GM12873 (cell line): ENCODE measurements at regions not wholly inside any gene's neighbourhood (a gene's known extent, or its start where the extent isn't known, plus 50 kb on each side); places are given as distances from the start of the nearest gene placed in this dataset.

Experiments used
- TF ChIP-seq, protein P1 (sequence below): IDR thresholded peaks from 2 replicates; pipeline ENCODE4 v1.5.1; 2012; ENCODE audit warnings: low read depth, mild to moderate bottlenecking, moderate library complexity, low read length, control low read depth; ENCODE audit not compliant: insufficient read depth; ENCODE audit errors: missing control alignments

DNA sequence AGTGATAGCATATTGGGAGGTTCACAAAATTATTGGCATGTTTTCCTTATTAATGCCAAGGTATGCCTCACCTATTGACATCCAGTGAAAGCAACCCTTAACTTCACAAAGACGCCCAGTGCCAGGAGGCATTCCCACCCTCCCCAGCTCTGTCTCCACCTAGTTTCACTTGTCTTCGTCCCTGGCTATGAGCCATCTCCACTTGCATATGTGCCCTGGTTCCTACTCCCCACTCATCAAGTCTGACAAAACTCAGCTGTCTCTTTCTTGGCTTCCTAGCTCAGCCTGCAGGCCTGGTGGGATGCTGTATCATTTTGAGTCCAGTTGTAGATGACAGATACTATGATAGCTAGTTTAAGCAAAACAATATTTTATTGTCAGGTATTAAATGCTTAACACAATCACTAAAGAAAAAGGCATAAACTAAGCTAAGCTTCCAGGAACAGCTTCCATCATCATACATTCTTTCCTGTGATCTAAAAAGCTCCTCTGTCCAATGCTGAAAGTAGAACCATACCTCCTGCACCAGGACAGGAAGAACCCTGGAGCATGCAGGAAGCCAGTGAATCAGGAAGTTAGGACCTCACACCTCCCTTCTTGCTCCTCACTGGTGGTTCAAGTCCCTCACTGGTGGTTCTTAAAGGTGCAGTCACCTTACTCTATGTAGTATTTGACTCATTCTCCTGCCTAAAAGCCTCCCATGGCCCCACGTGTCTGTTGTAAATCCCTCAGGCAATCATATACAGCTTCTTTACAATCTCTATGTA is 410.3 kb upstream of the RASGEF1B start:
- TF ChIP-seq, protein P1, sequence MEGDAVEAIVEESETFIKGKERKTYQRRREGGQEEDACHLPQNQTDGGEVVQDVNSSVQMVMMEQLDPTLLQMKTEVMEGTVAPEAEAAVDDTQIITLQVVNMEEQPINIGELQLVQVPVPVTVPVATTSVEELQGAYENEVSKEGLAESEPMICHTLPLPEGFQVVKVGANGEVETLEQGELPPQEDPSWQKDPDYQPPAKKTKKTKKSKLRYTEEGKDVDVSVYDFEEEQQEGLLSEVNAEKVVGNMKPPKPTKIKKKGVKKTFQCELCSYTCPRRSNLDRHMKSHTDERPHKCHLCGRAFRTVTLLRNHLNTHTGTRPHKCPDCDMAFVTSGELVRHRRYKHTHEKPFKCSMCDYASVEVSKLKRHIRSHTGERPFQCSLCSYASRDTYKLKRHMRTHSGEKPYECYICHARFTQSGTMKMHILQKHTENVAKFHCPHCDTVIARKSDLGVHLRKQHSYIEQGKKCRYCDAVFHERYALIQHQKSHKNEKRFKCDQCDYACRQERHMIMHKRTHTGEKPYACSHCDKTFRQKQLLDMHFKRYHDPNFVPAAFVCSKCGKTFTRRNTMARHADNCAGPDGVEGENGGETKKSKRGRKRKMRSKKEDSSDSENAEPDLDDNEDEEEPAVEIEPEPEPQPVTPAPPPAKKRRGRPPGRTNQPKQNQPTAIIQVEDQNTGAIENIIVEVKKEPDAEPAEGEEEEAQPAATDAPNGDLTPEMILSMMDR, result no peak

DNA sequence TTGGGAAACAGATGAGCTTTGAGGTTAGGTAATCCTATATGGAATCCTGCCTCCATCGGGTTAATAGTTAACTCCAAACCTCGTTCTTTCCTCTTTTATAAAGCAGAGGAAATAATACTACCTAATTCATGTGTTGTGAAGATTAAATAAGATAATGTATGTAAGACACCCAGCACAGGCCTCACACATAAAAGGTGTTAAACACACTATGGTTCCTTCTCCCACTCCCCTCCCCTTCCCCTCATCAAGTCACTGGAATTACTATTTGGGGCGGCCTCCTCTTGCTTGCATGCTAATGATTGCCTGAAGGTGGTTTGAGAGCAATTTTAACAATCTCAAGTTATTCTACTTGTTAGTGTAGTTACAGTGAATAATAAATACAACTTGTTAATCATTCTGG is 404.4 kb upstream of the RASGEF1B start:
- TF ChIP-seq, protein P1, result no peak

DNA sequence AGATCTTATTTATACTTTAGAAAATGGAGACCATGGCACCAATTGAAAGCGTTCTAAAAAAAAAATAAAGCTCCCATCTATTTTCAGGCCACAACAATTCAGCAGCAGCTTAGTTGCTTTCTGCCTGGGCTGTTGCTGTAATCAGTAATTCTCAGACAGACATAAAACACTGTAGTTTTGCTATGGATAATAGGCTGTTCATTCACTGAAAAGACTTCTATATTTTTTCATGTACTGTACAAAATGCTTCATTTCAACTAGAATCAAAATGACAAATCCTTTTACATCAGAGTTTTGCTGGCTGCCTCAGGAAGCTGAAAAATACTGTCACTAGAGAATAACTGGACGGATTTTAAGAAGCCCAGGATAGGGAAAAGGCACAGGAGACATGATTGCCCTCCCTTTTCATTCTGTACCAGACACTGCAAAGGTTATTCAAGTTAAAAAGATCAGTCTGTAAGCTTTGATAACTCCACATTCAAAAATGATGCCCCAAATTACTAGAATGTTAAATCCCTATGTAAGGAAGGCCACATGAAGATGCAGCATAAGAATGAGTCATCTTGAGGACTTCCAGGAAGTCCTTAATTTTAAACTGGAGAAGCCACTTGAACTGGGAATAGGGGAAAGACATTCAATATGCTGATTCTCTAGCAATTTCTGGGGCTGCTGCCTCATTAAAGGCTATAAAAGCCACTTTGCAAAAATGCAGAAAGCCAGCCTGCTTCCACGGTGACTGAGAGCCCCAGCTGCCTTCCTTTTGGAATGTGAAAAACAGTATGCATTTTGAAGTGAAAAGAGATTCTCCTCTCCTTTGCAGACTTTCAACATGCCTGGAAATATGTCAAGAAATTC is 403.2 kb upstream of the RASGEF1B start:
- TF ChIP-seq, protein P1, result no peak

DNA sequence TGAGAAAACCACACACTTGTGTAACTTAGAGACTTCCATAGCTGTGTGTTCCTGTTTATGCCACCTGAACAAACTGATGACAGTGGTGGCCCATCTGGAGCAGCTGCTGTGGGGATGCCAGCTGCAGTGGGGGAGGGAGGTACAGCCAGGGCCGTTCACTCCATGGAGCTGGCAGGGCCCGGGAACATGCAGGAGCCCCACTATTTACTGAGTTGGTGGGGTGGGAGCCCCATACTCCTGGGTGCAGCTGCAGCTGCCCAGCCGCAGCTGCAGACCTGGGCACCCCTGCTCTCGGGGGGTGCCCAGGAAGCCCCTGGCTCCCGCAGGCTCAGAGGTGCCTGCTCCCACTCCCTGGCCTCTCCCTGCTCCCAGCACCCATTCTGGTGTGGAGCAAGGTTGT is 398.6 kb upstream of the RASGEF1B start:
- TF ChIP-seq, protein P1, result no peak

DNA sequence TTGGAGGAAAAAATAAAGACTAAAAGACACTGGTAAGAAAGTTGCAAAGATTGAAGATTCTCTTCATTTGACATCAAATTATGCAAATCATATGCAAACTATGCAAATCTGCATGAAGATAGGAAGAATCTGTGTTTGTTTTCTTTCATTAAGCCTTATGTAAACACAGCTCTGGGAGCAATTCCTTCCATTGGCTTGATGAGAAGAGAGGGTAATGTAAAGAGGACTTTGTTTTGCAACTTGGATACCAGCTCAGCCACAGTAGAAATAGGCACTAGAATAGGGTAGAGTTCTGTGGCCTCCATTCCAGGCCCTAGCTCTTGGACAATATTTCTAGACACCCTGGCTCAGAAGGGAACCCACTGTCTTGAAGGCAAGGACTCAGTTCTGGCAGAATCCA is 388.4 kb upstream of the RASGEF1B start:
- TF ChIP-seq, protein P1, result no peak

DNA sequence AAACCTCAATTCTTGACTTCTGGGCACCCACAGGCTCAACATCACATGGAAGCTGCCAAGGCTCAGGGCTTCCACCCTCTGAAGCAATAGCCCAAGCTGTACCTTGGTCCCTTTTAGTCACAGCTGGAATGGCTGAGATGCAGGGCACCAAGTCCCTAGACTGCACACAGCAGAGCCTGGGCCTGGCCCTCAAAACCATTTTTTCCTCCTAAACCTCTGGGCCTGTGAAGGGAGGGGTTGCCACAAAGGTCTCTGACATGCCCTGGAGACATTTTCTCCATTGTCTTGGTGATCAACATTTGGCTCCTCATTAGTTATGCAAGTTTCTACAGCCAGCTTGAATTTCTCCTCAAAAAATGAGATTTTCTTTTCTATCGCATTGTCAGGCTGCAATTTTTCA is 382.7 kb upstream of the RASGEF1B start:
- TF ChIP-seq, protein P1, result no peak

DNA sequence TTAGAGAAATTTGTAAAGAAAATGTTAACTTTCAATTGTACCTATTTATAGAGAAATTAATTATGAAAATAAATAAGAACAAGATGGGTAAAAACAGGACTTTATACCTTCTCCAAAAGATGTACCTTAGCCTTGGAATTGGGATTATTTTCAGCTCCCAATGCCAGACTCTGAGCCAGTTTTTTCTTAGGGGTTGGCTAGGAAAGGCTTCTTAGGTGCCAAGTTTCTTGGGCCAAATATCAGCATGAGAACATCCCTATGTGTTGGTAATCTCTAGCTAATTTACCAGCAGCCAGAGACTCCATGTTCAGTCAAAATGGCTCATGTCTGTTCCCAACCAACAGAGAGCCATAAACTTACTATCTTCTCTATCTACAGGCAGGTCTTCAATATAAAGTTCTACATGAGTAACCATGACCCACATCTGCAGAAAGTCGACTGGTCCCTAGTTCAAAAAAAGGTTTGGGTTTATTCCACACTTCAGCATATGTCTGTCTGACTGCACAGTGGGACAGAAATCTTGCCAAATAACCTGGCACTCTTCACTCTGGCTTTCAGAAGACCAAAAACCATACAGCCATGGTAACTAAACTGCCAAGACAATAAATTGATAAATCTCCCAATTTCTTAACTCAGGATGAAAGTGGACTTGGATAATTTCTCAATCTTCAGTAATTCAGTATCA is 380.5 kb upstream of the RASGEF1B start:
- TF ChIP-seq, protein P1, result no peak
